ENCODE measurements at regions not wholly inside any gene's neighbourhood (a gene's known extent, or its start where the extent isn't known, plus 50 kb on each side); places are given as distances from the start of the nearest gene placed in this dataset.
A peak's percentile ranks its signal among the peaks of the same experiment; 100 is the strongest.

- no peak overlapping the region for H3K4me3 Mint-ChIP-seq
- H3K27ac Mint-ChIP-seq: no peak overlapping the region
- H3K27me3 Mint-ChIP-seq: peaks cover 14% of the 10 kb centered on the region
- H3K9me3 Mint-ChIP-seq: no peaks in the 10 kb centered on the region
- H3K36me3 Mint-ChIP-seq: no peaks in the 10 kb centered on the region
- no peaks in the 10 kb centered on the region for H3K4me1 Mint-ChIP-seq
Measured at GRCh38 chr19:13629687-13630357, 123.5 kb upstream of the CACNA1A start.

GRCh38 chr19:13627531-13627930 lies 121.3 kb upstream of the CACNA1A start:
- Mint-ChIP-seq H3K9me3 (no peaks in the 10 kb centered on the region), H3K36me3 (no peaks in the 10 kb centered on the region), H3K4me3 (no peak overlapping the region), H3K27ac (no peak overlapping the region), H3K27me3 (peaks cover 31% of the 10 kb centered on the region), H3K4me1 (no peaks in the 10 kb centered on the region)

GRCh38 chr19:13623716-13624710 lies 117.7 kb upstream of the CACNA1A start:
- Mint-ChIP-seq H3K36me3 (no peaks in the 10 kb centered on the region), H3K27me3 (peaks cover 38% of the 10 kb centered on the region), H3K4me1 (no peaks in the 10 kb centered on the region), H3K9me3 (no peaks in the 10 kb centered on the region), H3K4me3 (no peak overlapping the region), H3K27ac (no peak overlapping the region)

- Mint-ChIP-seq H3K4me1 (no peaks in the 10 kb centered on the region), H3K4me3 (no peak overlapping the region), H3K27me3 (peaks cover 38% of the 10 kb centered on the region), H3K27ac (no peak overlapping the region), H3K36me3 (no peaks in the 10 kb centered on the region), H3K9me3 (no peaks in the 10 kb centered on the region)
Measured at GRCh38 chr19:13622766-13623715, 116.8 kb upstream of the CACNA1A start.

GRCh38 chr19:13621413-13621812 lies 115.1 kb upstream of the CACNA1A start:
- Mint-ChIP-seq H3K36me3 (no peaks in the 10 kb centered on the region), H3K27me3 (peaks cover 33% of the 10 kb centered on the region)

GRCh38 chr19:13619203-13619632 lies 112.9 kb upstream of the CACNA1A start:
- peaks cover 24% of the 10 kb centered on the region for H3K27me3 Mint-ChIP-seq
- no peaks in the 10 kb centered on the region for H3K9me3 Mint-ChIP-seq
- H3K4me1 Mint-ChIP-seq: no peaks in the 10 kb centered on the region
- no peak overlapping the region for H3K4me3 Mint-ChIP-seq
- no peaks in the 10 kb centered on the region for H3K36me3 Mint-ChIP-seq
- no peak overlapping the region for H3K27ac Mint-ChIP-seq

More at GRCh38 chr19:13621413-13621812, 115.1 kb upstream of the CACNA1A start:
- Mint-ChIP-seq H3K4me3 (no peak overlapping the region), H3K27ac (no peak overlapping the region), H3K4me1 (no peaks in the 10 kb centered on the region), H3K9me3 (no peaks in the 10 kb centered on the region)

GRCh38 chr19:13615890-13616289 lies 109.6 kb upstream of the CACNA1A start:
- H3K4me1 Mint-ChIP-seq: no peaks in the 10 kb centered on the region
- H3K9me3 Mint-ChIP-seq: no peaks in the 10 kb centered on the region
- H3K4me3 Mint-ChIP-seq: no peak overlapping the region
- H3K27ac Mint-ChIP-seq: no peak overlapping the region
- H3K36me3 Mint-ChIP-seq: no peaks in the 10 kb centered on the region
- peaks cover 8% of the 10 kb centered on the region for H3K27me3 Mint-ChIP-seq

GRCh38 chr19:13613447-13613846 lies 107.2 kb upstream of the CACNA1A start:
- Mint-ChIP-seq H3K27ac (no peak overlapping the region), H3K9me3 (no peaks in the 10 kb centered on the region), H3K27me3 (peaks cover 9% of the 10 kb centered on the region), H3K36me3 (no peaks in the 10 kb centered on the region), H3K4me1 (peaks cover 6% of the 10 kb centered on the region), H3K4me3 (no peak overlapping the region)

GRCh38 chr19:13611596-13611995 lies 105.3 kb upstream of the CACNA1A start:
- Mint-ChIP-seq H3K4me1 (peaks cover 6% of the 10 kb centered on the region), H3K27me3 (peaks cover 11% of the 10 kb centered on the region), H3K9me3 (no peaks in the 10 kb centered on the region), H3K4me3 (no peak overlapping the region), H3K27ac (no peak overlapping the region), H3K36me3 (no peaks in the 10 kb centered on the region)

GRCh38 chr19:13610039-13610691 lies 103.9 kb upstream of the CACNA1A start:
- Mint-ChIP-seq H3K36me3 (no peaks in the 10 kb centered on the region), H3K4me1 (peaks cover 6% of the 10 kb centered on the region), H3K27ac (no peak overlapping the region), H3K9me3 (no peaks in the 10 kb centered on the region), H3K27me3 (peaks cover 10% of the 10 kb centered on the region), H3K4me3 (no peak overlapping the region)

GRCh38 chr19:13606156-13606555 lies 99.9 kb upstream of the CACNA1A start:
- Mint-ChIP-seq H3K4me1 (peaks cover 6% of the 10 kb centered on the region), H3K27ac (no peak overlapping the region), H3K9me3 (no peaks in the 10 kb centered on the region), H3K4me3 (no peak overlapping the region), H3K36me3 (no peaks in the 10 kb centered on the region), H3K27me3 (peaks cover 7% of the 10 kb centered on the region)

GRCh38 chr19:13604902-13605586 lies 98.8 kb upstream of the CACNA1A start:
- Mint-ChIP-seq H3K9me3 (no peaks in the 10 kb centered on the region), H3K27ac (peak overlapping the region; percentile 1), H3K4me1 (peaks cover 3% of the 10 kb centered on the region), H3K4me3 (no peak overlapping the region), H3K36me3 (no peaks in the 10 kb centered on the region), H3K27me3 (peaks cover 7% of the 10 kb centered on the region)

- H3K27ac Mint-ChIP-seq: no peak overlapping the region
- no peaks in the 10 kb centered on the region for H3K36me3 Mint-ChIP-seq
- H3K4me3 Mint-ChIP-seq: no peak overlapping the region
- H3K27me3 Mint-ChIP-seq: peaks cover 6% of the 10 kb centered on the region
- H3K9me3 Mint-ChIP-seq: no peaks in the 10 kb centered on the region
- H3K4me1 Mint-ChIP-seq: no peaks in the 10 kb centered on the region
Measured at GRCh38 chr19:13600802-13601201, 94.5 kb upstream of the CACNA1A start.

- Mint-ChIP-seq H3K4me3 (no peak overlapping the region), H3K27me3 (peaks cover 6% of the 10 kb centered on the region), H3K27ac (no peak overlapping the region), H3K9me3 (no peaks in the 10 kb centered on the region), H3K4me1 (no peaks in the 10 kb centered on the region), H3K36me3 (no peaks in the 10 kb centered on the region)
Measured at GRCh38 chr19:13600091-13600490, 93.8 kb upstream of the CACNA1A start.

Measured in activated naive CD4-positive, alpha-beta T cell treated with anti-CD3 and anti-CD28 coated beads, Interleukin-2, amount 50 U/mL, for 24 hours (primary cell).